HG03097 (cell line): ENCODE measurements at regions not wholly inside any gene's neighbourhood (a gene's known extent, or its start where the extent isn't known, plus 50 kb on each side); places are given as distances from the start of the nearest gene placed in this dataset.
"Not testable (repeated sequence)": the region's sequence is repeated elsewhere in the genome, so short reads cannot be mapped to it uniquely, and the experiment has no call there.

Source experiments
- ATAC-seq: cut with Tn5 transposase; IDR thresholded peaks from one replicate; pipeline ENCODE4 v1.9.1; 2021; ENCODE audit not compliant: unreplicated experiment, low FRiP score

GRCh38 chr7:155226261-155227003 lies 71.2 kb upstream of the INSIG1 start:
- ATAC-seq: no peak

- no peak for ATAC-seq
Observed at GRCh38 chr7:155227004-155227787, 70.5 kb upstream of the INSIG1 start.

GRCh38 chr7:155227788-155228458 lies 69.8 kb upstream of the INSIG1 start:
- ATAC-seq: no peak

- no peak for ATAC-seq
Observed at GRCh38 chr7:155228459-155228845, 69.2 kb upstream of the INSIG1 start.

- no peak for ATAC-seq
Observed at GRCh38 chr7:155228894-155229293, 68.8 kb upstream of the INSIG1 start.

- ATAC-seq: no peak
Observed at GRCh38 chr7:155229548-155230168, 68.0 kb upstream of the INSIG1 start.

GRCh38 chr7:155230169-155230593 lies 67.5 kb upstream of the INSIG1 start:
- no peak for ATAC-seq

GRCh38 chr7:155231241-155231800 lies 66.4 kb upstream of the INSIG1 start:
- ATAC-seq: no peak

GRCh38 chr7:155231941-155232340 lies 65.7 kb upstream of the INSIG1 start:
- no peak for ATAC-seq

GRCh38 chr7:155232911-155233310 lies 64.8 kb upstream of the INSIG1 start:
- no peak for ATAC-seq

GRCh38 chr7:155233311-155234157 lies 64.1 kb upstream of the INSIG1 start:
- ATAC-seq: no peak

- ATAC-seq: no peak
Observed at GRCh38 chr7:155234158-155234492, 63.6 kb upstream of the INSIG1 start.

- no peak for ATAC-seq
Observed at GRCh38 chr7:155234950-155235789, 62.5 kb upstream of the INSIG1 start.

- no peak for ATAC-seq
Observed at GRCh38 chr7:155236386-155236785, 61.3 kb upstream of the INSIG1 start.

- no peak for ATAC-seq
Observed at GRCh38 chr7:155237297-155237696, 60.4 kb upstream of the INSIG1 start.

- ATAC-seq: no peak
Observed at GRCh38 chr7:155237730-155238129, 59.9 kb upstream of the INSIG1 start.

- ATAC-seq: not testable (repeated sequence)
Observed at GRCh38 chr7:155239431-155240087, 58.1 kb upstream of the INSIG1 start.

- no peak for ATAC-seq
Observed at GRCh38 chr7:155244675-155245074, 53.0 kb upstream of the INSIG1 start.
